MCF 10A (cell line): ENCODE measurements at regions not wholly inside any gene's neighbourhood (a gene's known extent, or its start where the extent isn't known, plus 50 kb on each side); places are given as distances from the start of the nearest gene placed in this dataset.
"Not testable (repeated sequence)": the region's sequence is repeated elsewhere in the genome, so short reads cannot be mapped to it uniquely, and the experiment has no call there.

ENCODE experiments used
- BruUV-seq: library from RNA; stranded (reverse); fragments of 400-500 nt; replicated peaks from 2 replicates; lab custom pipeline; 2021; lab: Mats Ljungman, UMichigan
- CTCF ChIA-PET: fragments of 300-600 bp; sonication (Branson Sonifier 250); formaldehyde crosslinking; extraction: SDS; loops from one replicate; lab custom pipeline; 2021; ENCODE audit warnings: antibody characterized with exemption, inconsistent platforms; lab: Yijun Ruan, JAX
- POLR2A ChIA-PET: fragments of 300-600, 350-650 bp; sonication (Branson Sonifier 250); formaldehyde crosslinking; extraction: SDS; loops from one replicate; lab custom pipeline; 2020; ENCODE audit warnings: antibody characterized with exemption, inconsistent platforms; lab: Yijun Ruan, JAX
- DNase-seq: peaks from one replicate; pipeline ENCODE4 v3.0.0-alpha.2; 2018; ENCODE audit not compliant: unreplicated experiment
- H3K27ac Mint-ChIP-seq: one replicate; pipeline ENCODE4 v1.8.0; 2022; ENCODE audit warnings: mild to moderate bottlenecking, low read depth, mixed read lengths; ENCODE audit not compliant: unreplicated experiment
- H3K27me3 Mint-ChIP-seq: one replicate; pipeline ENCODE4 v1.8.0; 2022; ENCODE audit warnings: mixed read lengths; ENCODE audit not compliant: insufficient read depth, unreplicated experiment
- H3K36me3 Mint-ChIP-seq: one replicate; pipeline ENCODE4 v1.8.0; 2022; ENCODE audit warnings: mild to moderate bottlenecking, moderate library complexity, mixed read lengths; ENCODE audit not compliant: insufficient read depth, unreplicated experiment
- H3K4me1 Mint-ChIP-seq: one replicate; pipeline ENCODE4 v1.8.0; 2022; ENCODE audit warnings: mixed read lengths; ENCODE audit not compliant: insufficient read depth, unreplicated experiment
- H3K4me3 Mint-ChIP-seq: one replicate; pipeline ENCODE4 v1.8.0; 2022; ENCODE audit warnings: mild to moderate bottlenecking, moderate library complexity, mixed read lengths; ENCODE audit not compliant: unreplicated experiment
- H3K9me3 Mint-ChIP-seq: one replicate; pipeline ENCODE4 v1.8.0; 2022; ENCODE audit warnings: mixed read lengths; ENCODE audit not compliant: unreplicated experiment
- intact Hi-C: fragments of 100-400 bp; cut with micrococcal nuclease; formaldehyde crosslinking; loops from 2 replicates; pipeline ENCODE4 v1.14.1; 2022
- TF ChIP-seq, protein P1 (sequence below): fragments of 200-600 bp; IDR thresholded peaks from one replicate; pipeline ENCODE4 v1.8.0; 2022; ENCODE audit warnings: antibody characterized with exemption, mild to moderate bottlenecking; ENCODE audit not compliant: unreplicated experiment

DNA sequence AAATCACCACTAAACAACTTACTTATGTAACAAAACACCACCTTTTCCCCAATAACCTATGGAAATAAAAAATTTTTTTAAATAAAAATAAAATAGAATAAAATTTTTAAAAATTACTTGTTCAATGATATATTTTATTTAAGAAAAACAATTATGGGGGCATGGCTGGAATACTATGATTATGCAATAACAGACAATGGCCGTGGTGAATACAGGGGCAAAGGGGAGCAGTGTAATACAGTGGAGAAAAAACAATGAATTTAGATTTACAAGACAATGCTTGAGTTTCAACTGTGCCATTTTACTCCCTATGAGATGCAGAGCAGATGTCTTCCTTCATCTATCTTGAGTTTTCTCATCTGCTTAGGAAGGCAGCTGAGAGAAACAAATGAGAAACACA is 72.9 kb downstream of the BLTP3B start:
- H3K4me3 Mint-ChIP-seq, result no peak overlapping the region
- H3K9me3 Mint-ChIP-seq, result peaks cover 21% of the 10 kb centered on the region
- intact Hi-C loops, result no loop called here
- H3K4me1 Mint-ChIP-seq, result no peaks in the 10 kb centered on the region
- no peak overlapping the region for H3K27ac Mint-ChIP-seq
- H3K27me3 Mint-ChIP-seq, result no peaks in the 10 kb centered on the region
- POLR2A ChIA-PET, result no interaction called here
- no TSS peak for BruUV-seq
- no peak for DNase-seq
- peaks cover 13% of the 10 kb centered on the region for H3K36me3 Mint-ChIP-seq
- TF ChIP-seq, protein P1, sequence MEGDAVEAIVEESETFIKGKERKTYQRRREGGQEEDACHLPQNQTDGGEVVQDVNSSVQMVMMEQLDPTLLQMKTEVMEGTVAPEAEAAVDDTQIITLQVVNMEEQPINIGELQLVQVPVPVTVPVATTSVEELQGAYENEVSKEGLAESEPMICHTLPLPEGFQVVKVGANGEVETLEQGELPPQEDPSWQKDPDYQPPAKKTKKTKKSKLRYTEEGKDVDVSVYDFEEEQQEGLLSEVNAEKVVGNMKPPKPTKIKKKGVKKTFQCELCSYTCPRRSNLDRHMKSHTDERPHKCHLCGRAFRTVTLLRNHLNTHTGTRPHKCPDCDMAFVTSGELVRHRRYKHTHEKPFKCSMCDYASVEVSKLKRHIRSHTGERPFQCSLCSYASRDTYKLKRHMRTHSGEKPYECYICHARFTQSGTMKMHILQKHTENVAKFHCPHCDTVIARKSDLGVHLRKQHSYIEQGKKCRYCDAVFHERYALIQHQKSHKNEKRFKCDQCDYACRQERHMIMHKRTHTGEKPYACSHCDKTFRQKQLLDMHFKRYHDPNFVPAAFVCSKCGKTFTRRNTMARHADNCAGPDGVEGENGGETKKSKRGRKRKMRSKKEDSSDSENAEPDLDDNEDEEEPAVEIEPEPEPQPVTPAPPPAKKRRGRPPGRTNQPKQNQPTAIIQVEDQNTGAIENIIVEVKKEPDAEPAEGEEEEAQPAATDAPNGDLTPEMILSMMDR, result no peak
- CTCF ChIA-PET, result interaction anchor here (0.9 kb wide), 1 partner anchor 8 kb away, joined by 3 read pairs; no protein-coding TSS in a partner anchor

DNA sequence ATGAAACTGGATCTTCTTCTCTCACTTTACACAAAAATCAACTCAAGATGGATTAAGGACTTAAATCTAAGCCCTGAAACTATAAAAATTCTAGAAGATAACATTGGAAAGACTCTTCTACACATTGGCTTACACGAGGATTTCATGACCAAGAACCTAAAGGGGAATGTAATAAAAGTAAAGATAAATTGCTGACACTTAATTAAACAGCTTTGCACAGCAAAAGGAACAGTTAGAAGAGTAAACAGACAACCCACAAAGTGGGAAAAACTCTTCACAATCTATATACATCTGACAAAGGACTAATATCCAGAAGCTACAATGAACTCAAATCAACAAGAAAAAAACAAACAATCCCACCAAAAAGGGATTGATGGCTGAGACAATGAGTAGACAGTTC is 74.4 kb downstream of the BLTP3B start:
- Mint-ChIP-seq H3K27me3 (no peaks in the 10 kb centered on the region), H3K4me3 (no peak overlapping the region), H3K36me3 (peaks cover 9% of the 10 kb centered on the region), H3K4me1 (no peaks in the 10 kb centered on the region), H3K9me3 (peaks cover 21% of the 10 kb centered on the region), H3K27ac (no peak overlapping the region)
- no peak for DNase-seq
- no TSS peak for BruUV-seq
- intact Hi-C loops, result no loop called here
- ChIA-PET POLR2A (interaction anchor here (0.6 kb wide), 1 partner anchor 23 kb away, joined by 3 read pairs; no protein-coding TSS in a partner anchor), CTCF (interaction anchor here (0.7 kb wide), 1 partner anchor 289 kb away, joined by 3 read pairs; no protein-coding TSS in a partner anchor)
- TF ChIP-seq, protein P1, result no peak

DNA sequence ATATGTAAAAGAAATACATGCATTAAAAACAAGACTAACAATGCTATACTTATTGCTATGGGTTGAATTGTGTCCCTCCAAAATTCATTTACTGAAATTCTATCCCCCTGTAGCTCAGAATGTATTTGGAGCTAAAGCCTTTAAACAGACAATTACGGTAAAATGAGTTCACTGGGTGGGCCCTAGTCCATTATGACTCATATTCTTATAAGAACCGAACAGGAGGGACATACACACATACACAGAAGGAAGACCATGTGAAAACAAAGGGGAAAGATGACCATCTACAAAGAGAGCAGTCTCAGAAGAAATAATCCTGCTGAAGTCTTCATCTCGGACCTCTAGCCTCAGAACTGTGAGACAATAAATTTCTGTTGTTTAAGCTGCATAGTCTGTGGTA is 77.1 kb upstream of the ANKS1B start:
- H3K36me3 Mint-ChIP-seq, result peaks cover 54% of the 10 kb centered on the region
- DNase-seq, result no peak
- no peak overlapping the region for H3K27ac Mint-ChIP-seq
- no peak overlapping the region for H3K4me3 Mint-ChIP-seq
- TF ChIP-seq, protein P1, result no peak
- peaks cover under 1% of the 10 kb centered on the region for H3K9me3 Mint-ChIP-seq
- ChIA-PET CTCF (interaction anchor here (0.6 to 0.8 kb wide), 2 partner anchors 8 to 278 kb away, joined by 3 to 4 read pairs; no protein-coding TSS in a partner anchor), POLR2A (interaction anchor here (0.7 kb wide), 1 partner anchor 16 kb away, joined by 4 read pairs; no protein-coding TSS in a partner anchor)
- intact Hi-C loops, result no loop called here
- no TSS peak for BruUV-seq
- H3K4me1 Mint-ChIP-seq, result no peaks in the 10 kb centered on the region
- H3K27me3 Mint-ChIP-seq, result no peaks in the 10 kb centered on the region

DNA sequence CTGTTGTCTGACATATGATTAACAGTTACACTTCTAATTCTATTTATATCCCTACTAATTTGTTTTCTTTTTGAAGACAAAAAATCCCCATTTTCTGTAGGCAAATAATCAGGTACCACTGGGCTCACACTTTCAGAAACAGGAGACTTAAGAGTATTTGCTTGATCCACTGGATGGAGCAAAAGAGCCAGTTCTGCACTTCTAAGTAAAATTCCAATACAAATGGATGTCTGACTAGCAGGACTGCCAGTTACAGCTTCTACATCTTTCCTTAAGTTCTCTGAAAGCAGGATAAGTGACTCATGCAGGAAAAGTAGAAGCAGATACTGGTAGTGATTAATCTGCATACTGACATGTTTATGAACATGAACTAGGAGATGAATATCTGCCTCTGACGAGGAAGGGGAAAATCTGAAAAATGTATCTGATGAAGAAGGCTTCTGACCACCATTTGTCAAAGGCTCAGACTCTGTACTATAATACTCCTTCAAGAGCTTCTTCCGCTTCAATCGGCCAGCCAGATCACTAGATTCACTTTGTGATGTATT is 73.8 kb upstream of the ANKS1B start:
- Mint-ChIP-seq H3K36me3 (peaks cover 52% of the 10 kb centered on the region), H3K4me3 (no peak overlapping the region), H3K27ac (no peak overlapping the region), H3K9me3 (no peaks in the 10 kb centered on the region), H3K27me3 (no peaks in the 10 kb centered on the region), H3K4me1 (no peaks in the 10 kb centered on the region)
- POLR2A ChIA-PET, result interaction anchor here (0.7 kb wide), 2 partner anchors 193 to 1466 kb away, joined by 4 read pairs; no protein-coding TSS in a partner anchor
- TF ChIP-seq, protein P1, result no peak
- intact Hi-C loops, result loop anchor here (5.0 to 10.0 kb wide), 2 partner anchors 166 to 246 kb away; no protein-coding TSS in a partner anchor
- CTCF ChIA-PET, result interaction anchor here (0.6 to 1.7 kb wide), 8 partner anchors 13 to 994 kb away, joined by 3 to 5 read pairs (median 3); partner anchors contain the start of gene ACTR6
- BruUV-seq, result no TSS peak
- peak; percentile 47 for DNase-seq

DNA sequence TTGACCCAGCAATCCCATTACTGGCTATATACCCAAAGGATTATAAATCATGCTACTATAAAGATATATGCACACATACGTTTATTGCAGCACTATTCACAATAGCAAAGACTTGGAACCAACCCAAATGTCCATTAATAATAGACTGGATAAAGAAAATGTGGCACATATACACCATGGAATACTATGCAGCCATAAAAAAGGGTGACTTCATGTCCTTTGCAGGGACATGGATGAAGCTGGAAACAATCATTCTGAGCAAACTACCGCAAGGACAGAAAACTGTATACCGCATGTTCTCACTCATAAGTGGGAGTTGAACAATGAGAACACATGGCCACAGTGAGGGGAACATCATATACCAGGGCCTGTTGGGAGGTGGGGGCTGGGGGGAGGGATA is 61.5 kb upstream of the ANKS1B start:
- CTCF ChIA-PET, result interaction anchor here (0.6 kb wide), 1 partner anchor 236 kb away, joined by 3 read pairs; no protein-coding TSS in a partner anchor
- H3K4me3 Mint-ChIP-seq, H3K27ac Mint-ChIP-seq, DNase-seq, H3K27me3 Mint-ChIP-seq, intact Hi-C loops, BruUV-seq, H3K9me3 Mint-ChIP-seq: not testable (repeated sequence)
- peaks cover 12% of the 10 kb centered on the region for H3K4me1 Mint-ChIP-seq
- POLR2A ChIA-PET, result interaction anchor here (1.3 kb wide), 1 partner anchor 15 kb away, joined by 4 read pairs; no protein-coding TSS in a partner anchor
- H3K36me3 Mint-ChIP-seq, result peaks cover 46% of the 10 kb centered on the region
